Hepatocyte (in vitro differentiated cells): ENCODE measurements at regions not wholly inside any gene's neighbourhood (a gene's known extent, or its start where the extent isn't known, plus 50 kb on each side); places are given as distances from the start of the nearest gene placed in this dataset.

ENCODE experiments used
- DNase-seq: peaks from one replicate; pipeline ENCODE4 v3.0.0-alpha.2; 2016; ENCODE audit warnings: low spot score
- H2AFZ ChIP-seq: fragments of 200-600 bp; sonication (generic); 2 replicates; pipeline ENCODE4 v1.6.0; 2016; ENCODE audit warnings: antibody characterized with exemption, mild to moderate bottlenecking
- H3K27ac ChIP-seq: fragments of 200-600 bp; sonication (generic); 2 replicates; pipeline ENCODE4 v1.5.1; 2016; ENCODE audit warnings: mild to moderate bottlenecking
- H3K27me3 ChIP-seq: fragments of 200-600 bp; sonication (generic); 2 replicates; pipeline ENCODE4 v1.6.1; 2016
- H3K36me3 ChIP-seq: fragments of 200-600 bp; sonication (generic); replicated peaks from 2 replicates; pipeline ENCODE4 v1.5.1; 2016; ENCODE audit warnings: low read depth; ENCODE audit not compliant: insufficient read depth
- H3K4me1 ChIP-seq: fragments of 200-600 bp; sonication (generic); 2 replicates; pipeline ENCODE4 v1.5.1; 2016; ENCODE audit warnings: mild to moderate bottlenecking, moderate library complexity; ENCODE audit not compliant: insufficient read depth
- H3K4me2 ChIP-seq: fragments of 200-600 bp; sonication (generic); 2 replicates; pipeline ENCODE4 v1.6.0; 2016
- H3K4me3 ChIP-seq: fragments of 200-600 bp; sonication (generic); 2 replicates; pipeline ENCODE4 v1.5.1; 2016; ENCODE audit warnings: mild to moderate bottlenecking
- H3K79me2 ChIP-seq: fragments of 200-600 bp; sonication (generic); 2 replicates; pipeline ENCODE4 v1.6.0; 2017; ENCODE audit warnings: mild to moderate bottlenecking
- H3K9me2 ChIP-seq: fragments of 200-600 bp; sonication (generic); replicated peaks from 2 replicates; pipeline ENCODE4 v1.6.0; 2017; ENCODE audit warnings: mild to moderate bottlenecking; ENCODE audit not compliant: insufficient read depth
- H3K9me3 ChIP-seq: fragments of 200-600 bp; sonication (generic); 2 replicates; pipeline ENCODE4 v1.5.1; 2016; ENCODE audit warnings: low read depth, mild to moderate bottlenecking
- H4K20me1 ChIP-seq: fragments of 200-600 bp; sonication (generic); 2 replicates; pipeline ENCODE4 v1.6.0; 2016; ENCODE audit warnings: mild to moderate bottlenecking; ENCODE audit not compliant: insufficient read depth, poor library complexity, severe bottlenecking
- CTCF ChIP-seq: fragments of 200-600 bp; sonication (generic); IDR thresholded peaks from 2 replicates; pipeline ENCODE4 v1.5.1; 2016; ENCODE audit warnings: antibody characterized with exemption, mild to moderate bottlenecking; ENCODE audit not compliant: poor library complexity
- EZH2 ChIP-seq: fragments of 200-600 bp; sonication (generic); IDR thresholded peaks from 2 replicates; pipeline ENCODE4 v1.6.1; 2016; ENCODE audit warnings: antibody characterized with exemption, mild to moderate bottlenecking, borderline replicate concordance
- EZH2phosphoT487 ChIP-seq: fragments of 200-600 bp; sonication (generic); IDR thresholded peaks from one replicate; pipeline ENCODE4 v1.6.1; 2018; ENCODE audit warnings: antibody characterized with exemption, mild to moderate bottlenecking, low read depth, moderate library complexity; ENCODE audit not compliant: unreplicated experiment, severe bottlenecking
- WGBS: methylation state at CpG from one replicate; pipeline ENCODE4 v1.1.6; 2016; ENCODE audit warnings: low lambda C conversion rate; ENCODE audit errors: missing lambda C conversion rate; 5-methylcytosine and 5-hydroxymethylcytosine counted together

DNA sequence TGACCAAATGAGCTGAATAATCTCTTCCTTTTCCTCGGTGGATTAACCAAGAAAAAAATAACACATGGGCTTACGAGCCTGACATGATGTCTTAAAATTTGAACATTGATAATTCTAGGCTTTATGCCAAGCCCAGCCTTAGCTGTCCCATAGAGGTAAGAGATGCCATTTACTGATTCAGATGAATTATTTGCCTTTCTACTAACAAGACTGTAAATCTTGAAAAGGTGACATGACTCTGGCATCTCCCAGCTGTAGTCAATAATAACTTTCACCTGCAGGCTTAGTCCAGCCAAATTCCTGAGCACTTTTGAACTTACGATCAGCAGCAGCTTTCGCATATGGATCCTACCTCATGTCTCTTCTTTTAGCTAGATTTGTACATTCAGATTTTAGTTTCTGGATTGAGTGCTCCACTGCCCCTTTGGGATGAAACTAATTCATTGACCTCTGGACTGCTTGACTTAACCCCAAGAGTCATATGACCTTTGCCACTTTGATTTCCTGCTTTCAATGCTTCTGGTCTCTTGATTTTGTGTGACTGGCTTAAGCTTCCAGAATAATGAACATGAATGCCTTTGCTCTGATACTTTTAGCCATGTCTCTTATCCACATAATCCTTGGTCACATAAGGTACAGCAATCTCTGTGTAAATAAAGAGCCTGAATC lies 876.4 kb upstream of the SLIT2 start:
- Histone ChIP-seq H3K79me2 (no peaks in the 10 kb centered on the region), H3K9me3 (no peaks in the 10 kb centered on the region), H3K4me1 (no peaks in the 10 kb centered on the region), H3K4me3 (no peak overlapping the region), H3K4me2 (no peak overlapping the region), H3K36me3 (no peaks in the 10 kb centered on the region), H3K27ac (no peak overlapping the region), H3K9me2 (no peaks in the 10 kb centered on the region), H3K27me3 (no peaks in the 10 kb centered on the region), H4K20me1 (no peaks in the 10 kb centered on the region), H2AFZ (no peak overlapping the region)
- DNase-seq = no peak
- TF ChIP-seq CTCF = no peak
- no peak for TF ChIP-seq EZH2
- no peak for TF ChIP-seq EZH2phosphoT487
- 75% methylated on average over 4 of the region's 4 CpGs for WGBS

DNA sequence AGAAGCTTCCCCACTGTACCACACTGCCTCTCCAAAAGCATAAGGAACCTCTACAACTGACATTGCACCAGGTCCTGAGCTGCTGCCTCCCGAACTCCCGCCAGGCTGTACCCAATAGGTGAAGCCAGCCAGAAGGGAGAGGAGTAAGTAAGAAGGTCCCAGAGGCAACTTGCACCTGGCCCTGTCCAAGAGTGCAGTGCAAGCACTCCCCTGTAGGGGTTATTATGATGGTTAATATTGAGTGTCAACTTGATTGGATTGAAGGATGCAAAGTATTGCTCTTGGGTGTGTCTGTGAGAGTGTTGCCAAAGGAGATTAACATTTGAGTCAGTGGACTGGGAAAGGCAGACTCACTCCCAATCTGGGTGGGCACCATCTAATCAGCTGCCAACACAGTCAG lies 879.3 kb upstream of the SLIT2 start:
- Histone ChIP-seq H3K36me3 (no peaks in the 10 kb centered on the region), H3K4me3 (no peak overlapping the region), H2AFZ (no peak overlapping the region), H3K27ac (no peak overlapping the region), H4K20me1 (no peaks in the 10 kb centered on the region), H3K9me3 (no peaks in the 10 kb centered on the region), H3K4me1 (no peaks in the 10 kb centered on the region), H3K9me2 (no peaks in the 10 kb centered on the region), H3K27me3 (no peaks in the 10 kb centered on the region), H3K79me2 (no peaks in the 10 kb centered on the region), H3K4me2 (no peak overlapping the region)
- TF ChIP-seq CTCF (no peak), EZH2 (no peak), EZH2phosphoT487 (no peak)
- WGBS = 98% methylated on average over 2 of the region's 2 CpGs
- DNase-seq = no peak

DNA sequence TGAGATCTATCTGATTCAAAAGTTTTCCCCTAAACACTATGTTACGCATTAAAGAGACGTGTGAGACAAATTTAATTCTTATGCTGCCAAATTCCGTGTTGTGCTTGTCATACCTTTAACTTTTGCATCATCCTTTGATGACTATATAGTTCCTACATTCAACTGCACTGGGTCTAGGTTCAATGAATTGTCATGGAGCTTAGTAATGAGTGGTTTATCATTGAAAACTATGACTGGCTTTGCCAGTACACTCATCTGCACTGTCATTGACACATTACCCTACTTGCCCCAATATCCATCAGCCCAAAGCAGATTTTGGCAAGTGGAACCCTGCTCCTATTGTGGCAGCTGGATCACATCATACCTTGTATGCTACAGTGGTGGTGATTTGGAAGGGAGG lies 882.9 kb upstream of the SLIT2 start:
- no peaks in the 10 kb centered on the region for H3K79me2 ChIP-seq
- no peak overlapping the region for H2AFZ ChIP-seq
- H4K20me1 ChIP-seq = no peaks in the 10 kb centered on the region
- WGBS = 94% methylated on average over 3 of the region's 3 CpGs
- TF ChIP-seq CTCF (no peak), EZH2 (no peak), EZH2phosphoT487 (no peak)
- no peaks in the 10 kb centered on the region for H3K27me3 ChIP-seq
- H3K4me1 ChIP-seq = no peaks in the 10 kb centered on the region
- DNase-seq = no peak
- H3K9me2 ChIP-seq = no peaks in the 10 kb centered on the region
- no peaks in the 10 kb centered on the region for H3K9me3 ChIP-seq
- no peak overlapping the region for H3K4me3 ChIP-seq
- H3K27ac ChIP-seq = no peak overlapping the region
- H3K36me3 ChIP-seq = no peaks in the 10 kb centered on the region
- H3K4me2 ChIP-seq = no peak overlapping the region
